ENCODE measurements at regions not wholly inside any gene's neighbourhood (a gene's known extent, or its start where the extent isn't known, plus 50 kb on each side); places are given as distances from the start of the nearest gene placed in this dataset.

DNA sequence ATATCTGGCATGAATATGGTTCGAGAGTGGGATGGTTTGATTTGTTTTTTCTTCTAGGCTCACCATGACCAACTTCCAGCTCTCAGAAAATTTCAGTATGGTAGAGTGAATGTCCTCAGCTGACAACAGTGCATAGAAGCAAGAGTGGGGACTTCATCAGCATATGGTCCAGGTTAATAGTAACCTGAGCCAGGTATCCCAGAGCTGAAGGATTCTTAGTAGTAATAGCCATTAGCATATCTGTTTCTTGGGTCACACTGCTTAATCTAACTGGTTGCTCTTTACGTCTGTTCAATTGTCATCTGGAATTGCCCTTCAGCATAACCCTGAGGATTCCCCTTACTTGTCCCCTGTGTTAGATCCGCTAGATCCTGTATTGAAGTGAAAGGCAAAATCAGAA lies 151.8 kb downstream of the GMNC start:
- TF ChIP-seq, protein P1, sequence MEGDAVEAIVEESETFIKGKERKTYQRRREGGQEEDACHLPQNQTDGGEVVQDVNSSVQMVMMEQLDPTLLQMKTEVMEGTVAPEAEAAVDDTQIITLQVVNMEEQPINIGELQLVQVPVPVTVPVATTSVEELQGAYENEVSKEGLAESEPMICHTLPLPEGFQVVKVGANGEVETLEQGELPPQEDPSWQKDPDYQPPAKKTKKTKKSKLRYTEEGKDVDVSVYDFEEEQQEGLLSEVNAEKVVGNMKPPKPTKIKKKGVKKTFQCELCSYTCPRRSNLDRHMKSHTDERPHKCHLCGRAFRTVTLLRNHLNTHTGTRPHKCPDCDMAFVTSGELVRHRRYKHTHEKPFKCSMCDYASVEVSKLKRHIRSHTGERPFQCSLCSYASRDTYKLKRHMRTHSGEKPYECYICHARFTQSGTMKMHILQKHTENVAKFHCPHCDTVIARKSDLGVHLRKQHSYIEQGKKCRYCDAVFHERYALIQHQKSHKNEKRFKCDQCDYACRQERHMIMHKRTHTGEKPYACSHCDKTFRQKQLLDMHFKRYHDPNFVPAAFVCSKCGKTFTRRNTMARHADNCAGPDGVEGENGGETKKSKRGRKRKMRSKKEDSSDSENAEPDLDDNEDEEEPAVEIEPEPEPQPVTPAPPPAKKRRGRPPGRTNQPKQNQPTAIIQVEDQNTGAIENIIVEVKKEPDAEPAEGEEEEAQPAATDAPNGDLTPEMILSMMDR (IDR thresholded peaks at IDR 0.05; ENCODE audit: poor library complexity) = no peak
- TF ChIP-seq EZH2 (IDR thresholded peaks at IDR 0.05; ENCODE audit: borderline replicate concordance) (no peak), EZH2phosphoT487 (IDR thresholded peaks at IDR 0.05; ENCODE audit: low read depth, severe bottlenecking, unreplicated experiment) (no peak)

Measured in hepatocyte (in vitro differentiated cells).